Epithelial cell of esophagus (primary cell): ENCODE measurements at regions not wholly inside any gene's neighbourhood (a gene's known extent, or its start where the extent isn't known, plus 50 kb on each side); places are given as distances from the start of the nearest gene placed in this dataset.

Experiments
- DNase-seq: peaks from one replicate; pipeline ENCODE4 v3.0.0; 2010; ENCODE audit warnings: low read depth
- H3K4me3 ChIP-seq: 2 replicates; pipeline ENCODE4 v1.5.1; 2011; ENCODE audit warnings: mild to moderate bottlenecking, low read length, control low read depth
- TF ChIP-seq, protein P1 (sequence below): IDR thresholded peaks from 2 replicates; pipeline ENCODE4 v1.5.1; 2011; ENCODE audit warnings: low read depth, mild to moderate bottlenecking, low read length, control low read depth, inconsistent platforms; ENCODE audit not compliant: insufficient read depth; ENCODE audit errors: missing control alignments

- TF ChIP-seq, protein P1, sequence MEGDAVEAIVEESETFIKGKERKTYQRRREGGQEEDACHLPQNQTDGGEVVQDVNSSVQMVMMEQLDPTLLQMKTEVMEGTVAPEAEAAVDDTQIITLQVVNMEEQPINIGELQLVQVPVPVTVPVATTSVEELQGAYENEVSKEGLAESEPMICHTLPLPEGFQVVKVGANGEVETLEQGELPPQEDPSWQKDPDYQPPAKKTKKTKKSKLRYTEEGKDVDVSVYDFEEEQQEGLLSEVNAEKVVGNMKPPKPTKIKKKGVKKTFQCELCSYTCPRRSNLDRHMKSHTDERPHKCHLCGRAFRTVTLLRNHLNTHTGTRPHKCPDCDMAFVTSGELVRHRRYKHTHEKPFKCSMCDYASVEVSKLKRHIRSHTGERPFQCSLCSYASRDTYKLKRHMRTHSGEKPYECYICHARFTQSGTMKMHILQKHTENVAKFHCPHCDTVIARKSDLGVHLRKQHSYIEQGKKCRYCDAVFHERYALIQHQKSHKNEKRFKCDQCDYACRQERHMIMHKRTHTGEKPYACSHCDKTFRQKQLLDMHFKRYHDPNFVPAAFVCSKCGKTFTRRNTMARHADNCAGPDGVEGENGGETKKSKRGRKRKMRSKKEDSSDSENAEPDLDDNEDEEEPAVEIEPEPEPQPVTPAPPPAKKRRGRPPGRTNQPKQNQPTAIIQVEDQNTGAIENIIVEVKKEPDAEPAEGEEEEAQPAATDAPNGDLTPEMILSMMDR = no peak
- no peak overlapping the region for H3K4me3 ChIP-seq
- DNase-seq = no peak
Observed at GRCh38 chr3:144775551-144775950, 803.9 kb downstream of the DIPK2A start.

DNA sequence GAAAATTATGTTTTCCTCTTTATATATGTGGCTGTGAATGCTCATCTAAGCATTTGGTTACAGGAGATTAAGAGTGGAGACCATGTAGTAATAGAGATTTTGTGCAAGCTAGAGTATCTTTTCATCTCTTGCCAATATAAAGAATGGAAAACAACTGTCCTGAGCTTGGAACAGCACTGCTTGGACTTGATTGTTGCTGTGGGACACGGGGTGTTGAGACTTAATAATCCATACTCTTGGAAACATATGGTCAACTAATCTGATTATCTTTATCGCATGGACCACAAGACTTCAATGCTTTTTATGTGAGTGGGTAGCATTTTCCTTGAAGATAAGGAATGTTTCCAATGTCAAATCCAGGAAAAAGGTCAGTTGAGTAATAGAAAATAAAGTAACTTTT, 806.3 kb downstream of the DIPK2A start:
- no peak for DNase-seq
- TF ChIP-seq, protein P1 = no peak

DNA sequence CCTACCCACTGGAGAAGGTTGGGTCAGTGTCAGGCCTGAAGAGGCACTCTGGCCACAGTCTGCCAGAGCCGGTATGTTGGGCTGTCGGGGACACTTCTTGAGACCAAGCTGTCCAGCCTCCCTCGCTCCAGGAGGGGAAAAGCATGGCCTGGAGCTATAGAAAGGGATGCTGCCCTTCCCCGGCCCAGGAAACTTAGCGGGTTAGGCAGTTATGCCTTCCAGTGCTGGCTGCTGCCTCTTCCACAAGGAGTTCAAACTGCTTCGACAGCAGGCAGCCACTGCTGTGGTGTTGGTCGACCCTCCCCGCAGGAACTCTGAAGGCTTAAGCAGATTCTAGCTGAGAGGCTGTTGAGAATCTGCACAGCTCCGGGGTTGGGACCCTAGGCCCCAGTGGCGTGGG, 819.4 kb downstream of the DIPK2A start:
- no peak for DNase-seq
- TF ChIP-seq, protein P1 = no peak
- H3K4me3 ChIP-seq = no peak overlapping the region

More for the DNA sequence above, 806.3 kb downstream of the DIPK2A start:
- no peak overlapping the region for H3K4me3 ChIP-seq

DNA sequence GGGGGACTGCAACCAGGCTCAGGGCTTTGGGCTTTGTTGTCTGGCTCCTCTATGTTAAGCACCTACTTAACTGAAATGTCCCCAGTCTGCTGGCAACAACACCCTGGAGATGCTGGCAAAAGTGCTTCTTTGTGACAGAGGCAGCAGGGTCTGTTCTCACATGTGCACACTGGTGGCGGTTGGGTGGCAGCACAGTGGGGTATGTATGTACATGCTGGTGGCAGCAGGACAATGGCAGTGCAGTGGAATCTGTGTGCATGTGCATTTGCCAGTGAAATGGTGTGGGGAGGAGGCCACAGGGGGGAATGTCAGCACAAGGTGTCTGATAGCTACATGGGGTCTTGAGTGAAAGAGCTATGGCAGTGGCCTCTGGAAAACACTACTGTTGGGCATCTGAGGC, 830.3 kb downstream of the DIPK2A start:
- no peak overlapping the region for H3K4me3 ChIP-seq
- TF ChIP-seq, protein P1 = no peak
- DNase-seq = no peak

DNA sequence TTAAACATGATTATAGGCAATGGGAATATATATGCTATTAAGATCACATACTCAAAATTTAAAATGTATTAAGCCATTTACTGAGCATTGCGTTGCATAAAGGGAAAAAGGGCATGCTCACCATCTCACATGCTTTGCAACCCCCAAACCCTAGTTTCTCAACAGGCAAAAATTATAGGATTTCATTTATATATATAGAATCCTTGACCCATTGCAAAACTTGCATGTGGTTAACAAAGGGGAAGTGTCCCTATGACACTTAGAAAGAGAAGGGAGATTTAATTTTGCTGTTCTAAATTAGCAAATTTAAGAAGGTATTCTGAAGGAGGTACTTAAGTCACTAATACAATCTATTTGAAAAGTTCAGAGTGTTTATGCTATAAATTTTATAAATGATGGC, 837.8 kb downstream of the DIPK2A start:
- H3K4me3 ChIP-seq = no peak overlapping the region
- TF ChIP-seq, protein P1 = no peak
- DNase-seq = no peak

- TF ChIP-seq, protein P1 = no peak
- no peak overlapping the region for H3K4me3 ChIP-seq
- peak; percentile 5 for DNase-seq
Observed at GRCh38 chr3:144810160-144810559, 838.5 kb downstream of the DIPK2A start.

GRCh38 chr3:144815655-144816054, 844.0 kb downstream of the DIPK2A start:
- no peak overlapping the region for H3K4me3 ChIP-seq
- DNase-seq = no peak
- TF ChIP-seq, protein P1 = no peak
